Mesenchymal stem cell (in vitro differentiated cells and primary cell): ENCODE measurements at regions not wholly inside any gene's neighbourhood (a gene's known extent, or its start where the extent isn't known, plus 50 kb on each side); places are given as distances from the start of the nearest gene placed in this dataset.

Experiments used
- DNase-seq: peaks from one replicate; pipeline ENCODE4 v3.0.0-alpha.2; 2013
- H2AFZ ChIP-seq: one replicate; pipeline ENCODE4 v1.6.1; 2013; ENCODE audit warnings: low read depth, mild to moderate bottlenecking, control low read depth, inconsistent platforms, low read length, moderate library complexity
- H2AK5ac ChIP-seq: 2 replicates; pipeline ENCODE4 v1.6.1; 2013; ENCODE audit warnings: low read length, moderate library complexity, mild to moderate bottlenecking, inconsistent platforms; ENCODE audit not compliant: severe bottlenecking
- H2BK120ac ChIP-seq: one replicate; pipeline ENCODE4 v1.6.1; 2013; ENCODE audit warnings: low read depth, mild to moderate bottlenecking, inconsistent platforms, low read length, moderate library complexity
- H2BK12ac ChIP-seq, 2 experiments: one replicate each; pipeline ENCODE4 v1.6.1; 2013; ENCODE audit warnings: inconsistent platforms in 2 of 2, low read length in 2 of 2, mild to moderate bottlenecking in 2 of 2, moderate library complexity in 2 of 2, control low read depth in 1 of 2
- H2BK15ac ChIP-seq: one replicate; pipeline ENCODE4 v1.6.1; 2013; ENCODE audit warnings: mild to moderate bottlenecking, low read depth, inconsistent platforms; ENCODE audit not compliant: poor library complexity, severe bottlenecking
- H2BK5ac ChIP-seq: 2 replicates; pipeline ENCODE4 v1.6.1; 2013; ENCODE audit warnings: low read depth, mild to moderate bottlenecking, low read length, control low read depth, inconsistent platforms; ENCODE audit not compliant: poor library complexity, severe bottlenecking
- H3K14ac ChIP-seq, 2 experiments: one replicate each; pipeline ENCODE4 v1.6.1; 2013; ENCODE audit warnings: inconsistent platforms in 2 of 2, low read length in 2 of 2, control low read depth in 1 of 2, mild to moderate bottlenecking in 1 of 2, moderate library complexity in 1 of 2
- H3K18ac ChIP-seq, 2 experiments: one replicate each; pipeline ENCODE4 v1.6.1; 2013; ENCODE audit warnings: inconsistent platforms in 2 of 2, low read length in 2 of 2, control low read depth in 1 of 2, low read depth in 1 of 2, mild to moderate bottlenecking in 1 of 2
- H3K23ac ChIP-seq, 2 experiments: one replicate each; pipeline ENCODE4 v1.6.1; 2013; ENCODE audit warnings: inconsistent platforms in 2 of 2, low read length in 2 of 2, mild to moderate bottlenecking in 2 of 2, moderate library complexity in 2 of 2, control low read depth in 1 of 2
- H3K27ac ChIP-seq: 2 replicates; pipeline ENCODE4 v1.5.1; 2013; ENCODE audit warnings: mild to moderate bottlenecking, moderate library complexity, low read length, control low read depth, inconsistent platforms; ENCODE audit not compliant: poor library complexity, severe bottlenecking
- H3K27me3 ChIP-seq, 2 experiments: 2 replicates each; pipeline versions ENCODE4 v1.6.1 to v1.7.0; 2013; ENCODE audit warnings: low read length in 2 of 2, mild to moderate bottlenecking in 2 of 2, moderate library complexity in 2 of 2, control low read depth in 1 of 2, inconsistent platforms in 1 of 2; ENCODE audit not compliant: control insufficient read depth in 1 of 2, insufficient read depth in 1 of 2
- H3K36me3 ChIP-seq, 2 experiments: 2 replicates each; pipeline versions ENCODE4 v1.6.1 to v1.7.0; 2013; ENCODE audit warnings: low read length in 2 of 2, control low read depth in 1 of 2, inconsistent platforms in 1 of 2, low read depth in 1 of 2, mild to moderate bottlenecking in 1 of 2; ENCODE audit not compliant: insufficient read depth in 2 of 2, control insufficient read depth in 1 of 2
- H3K4ac ChIP-seq, 2 experiments: one replicate each; pipeline ENCODE4 v1.6.1; 2013; ENCODE audit warnings: inconsistent platforms in 2 of 2, low read length in 2 of 2, mild to moderate bottlenecking in 2 of 2, moderate library complexity in 2 of 2, control low read depth in 1 of 2, low read depth in 1 of 2
- H3K4me1 ChIP-seq: 2 replicates; pipeline ENCODE4 v1.6.1; 2013; ENCODE audit warnings: low read depth, low read length, control low read depth; ENCODE audit not compliant: control insufficient read depth, insufficient read depth
- H3K4me2 ChIP-seq: 2 replicates; pipeline ENCODE4 v1.6.1; 2013; ENCODE audit warnings: low read length, mild to moderate bottlenecking, inconsistent platforms; ENCODE audit not compliant: poor library complexity, severe bottlenecking
- H3K4me3 ChIP-seq, 2 experiments: 2 replicates each; pipeline versions ENCODE4 v1.5.1 to v1.7.0; 2013; ENCODE audit warnings: low read length in 2 of 2, mild to moderate bottlenecking in 2 of 2, control low read depth in 1 of 2, low read depth in 1 of 2; ENCODE audit not compliant: insufficient read depth in 1 of 2
- H3K79me1 ChIP-seq: replicated peaks from 2 replicates; pipeline ENCODE4 v1.6.1; 2013; ENCODE audit warnings: mild to moderate bottlenecking, control low read depth, low read length, inconsistent platforms; ENCODE audit not compliant: poor library complexity, severe bottlenecking
- H3K9ac ChIP-seq: 2 replicates; pipeline ENCODE4 v1.7.0; 2013; ENCODE audit warnings: mild to moderate bottlenecking, low read length, moderate library complexity
- H3K9me3 ChIP-seq: 2 replicates; pipeline ENCODE4 v1.7.0; 2013; ENCODE audit warnings: mild to moderate bottlenecking, low read length; ENCODE audit not compliant: control insufficient read depth
- H4K8ac ChIP-seq: one replicate; pipeline ENCODE4 v1.6.1; 2013; ENCODE audit warnings: inconsistent platforms, mild to moderate bottlenecking, low read length, moderate library complexity
- H4K91ac ChIP-seq: one replicate; pipeline ENCODE4 v1.6.1; 2013; ENCODE audit warnings: mild to moderate bottlenecking, low read length, inconsistent platforms
- WGBS: methylation state at CpG from one replicate; pipeline ENCODE4 v1.1.7; 2013; ENCODE audit warnings: mixed read lengths; 5-methylcytosine and 5-hydroxymethylcytosine counted together

- Histone ChIP-seq H4K91ac (no peak overlapping the region), H2AK5ac (no peak overlapping the region), H3K4me3 (no peak overlapping the region), H4K8ac (no peak overlapping the region), H3K36me3 (no peaks in the 10 kb centered on the region), H3K4ac (no peak overlapping the region), H3K18ac (no peak overlapping the region), H3K9ac (no peak overlapping the region), H3K27me3 (no peaks in the 10 kb centered on the region), H3K14ac (no peak overlapping the region), H2AFZ (no peak overlapping the region), H3K27ac (no peak overlapping the region), H3K9me3 (peaks cover 11% of the 10 kb centered on the region), H2BK12ac (no peak overlapping the region), H2BK15ac (no peak overlapping the region), H3K23ac (no peak overlapping the region), H3K79me1 (no peaks in the 10 kb centered on the region), H3K4me2 (no peak overlapping the region), H2BK5ac (no peak overlapping the region), H3K4me1 (no peaks in the 10 kb centered on the region), H2BK120ac (no peak overlapping the region)
- no peak for DNase-seq
- WGBS = 94% methylated on average over 3 of the region's 3 CpGs
Observed at GRCh38 chr15:39216816-39217215, 364.1 kb upstream of the THBS1 start.

GRCh38 chr15:39219608-39220007 lies 361.3 kb upstream of the THBS1 start:
- Histone ChIP-seq H2BK5ac (no peak overlapping the region), H3K79me1 (no peaks in the 10 kb centered on the region), H3K4me1 (no peaks in the 10 kb centered on the region), H3K27ac (no peak overlapping the region), H4K8ac (no peak overlapping the region), H2BK120ac (no peak overlapping the region), H3K4ac (no peak overlapping the region), H2AFZ (no peak overlapping the region), H3K9me3 (no peaks in the 10 kb centered on the region), H3K27me3 (no peaks in the 10 kb centered on the region), H3K18ac (no peak overlapping the region), H3K4me2 (no peak overlapping the region), H3K9ac (no peak overlapping the region), H3K23ac (no peak overlapping the region), H3K4me3 (no peak overlapping the region), H3K36me3 (no peaks in the 10 kb centered on the region), H3K14ac (no peak overlapping the region), H2AK5ac (no peak overlapping the region), H4K91ac (no peak overlapping the region), H2BK12ac (no peak overlapping the region), H2BK15ac (no peak overlapping the region)
- DNase-seq = no peak
- no CpG with 5 or more reads among the region's 1 CpG for WGBS

- no peak overlapping the region for H2BK120ac ChIP-seq
- H3K4me2 ChIP-seq = no peak overlapping the region
- H2BK15ac ChIP-seq = no peak overlapping the region
- no peak overlapping the region for H2AK5ac ChIP-seq
- DNase-seq = no peak
- no peak overlapping the region for H4K8ac ChIP-seq
- no peaks in the 10 kb centered on the region for H3K79me1 ChIP-seq
- no peaks in the 10 kb centered on the region for H3K9me3 ChIP-seq
- H3K9ac ChIP-seq = no peak overlapping the region
- H2BK12ac ChIP-seq = no peak overlapping the region
- no peaks in the 10 kb centered on the region for H3K36me3 ChIP-seq
- peaks cover 2% of the 10 kb centered on the region for H3K4me1 ChIP-seq
- no peaks in the 10 kb centered on the region for H3K27me3 ChIP-seq
- no peak overlapping the region for H2AFZ ChIP-seq
- H3K14ac ChIP-seq = no peak overlapping the region
- H3K18ac ChIP-seq = no peak overlapping the region
- 89% methylated on average over 2 of the region's 2 CpGs for WGBS
- H3K4ac ChIP-seq = no peak overlapping the region
- H3K23ac ChIP-seq = no peak overlapping the region
- no peak overlapping the region for H4K91ac ChIP-seq
- no peak overlapping the region for H3K4me3 ChIP-seq
- no peak overlapping the region for H3K27ac ChIP-seq
- H2BK5ac ChIP-seq = no peak overlapping the region
Observed at GRCh38 chr15:39226169-39226937, 354.5 kb upstream of the THBS1 start.

GRCh38 chr15:39227001-39227400 lies 353.9 kb upstream of the THBS1 start:
- H3K27me3 ChIP-seq = no peaks in the 10 kb centered on the region
- H3K36me3 ChIP-seq = no peaks in the 10 kb centered on the region
- no peak overlapping the region for H3K27ac ChIP-seq
- no peak overlapping the region for H2AFZ ChIP-seq
- no peak overlapping the region for H2BK15ac ChIP-seq
- no peak overlapping the region for H3K18ac ChIP-seq
- H3K9ac ChIP-seq = no peak overlapping the region
- no peak overlapping the region for H2AK5ac ChIP-seq
- H2BK120ac ChIP-seq = no peak overlapping the region
- H3K14ac ChIP-seq = no peak overlapping the region
- no CpG with 5 or more reads among the region's 1 CpG for WGBS
- H3K4me3 ChIP-seq = no peak overlapping the region
- no peak overlapping the region for H4K8ac ChIP-seq
- no peak overlapping the region for H3K23ac ChIP-seq
- H4K91ac ChIP-seq = no peak overlapping the region
- H3K79me1 ChIP-seq = no peaks in the 10 kb centered on the region
- no peak overlapping the region for H2BK12ac ChIP-seq
- no peak for DNase-seq
- H3K9me3 ChIP-seq = no peaks in the 10 kb centered on the region
- no peak overlapping the region for H2BK5ac ChIP-seq
- H3K4me2 ChIP-seq = no peak overlapping the region
- H3K4ac ChIP-seq = no peak overlapping the region
- H3K4me1 ChIP-seq = peaks cover 2% of the 10 kb centered on the region
